GM10266 (cell line): ENCODE measurements at regions not wholly inside any gene's neighbourhood (a gene's known extent, or its start where the extent isn't known, plus 50 kb on each side); places are given as distances from the start of the nearest gene placed in this dataset.

Source experiments
- DNase-seq: peaks from one replicate; pipeline ENCODE4 v3.0.0; 2012; ENCODE audit errors: extremely low spot score
- CTCF ChIP-seq: IDR thresholded peaks from 2 replicates; pipeline ENCODE4 v1.5.1; 2012; ENCODE audit warnings: mild to moderate bottlenecking, low read depth; ENCODE audit not compliant: control insufficient read depth, insufficient read depth; ENCODE audit errors: missing control alignments

DNA sequence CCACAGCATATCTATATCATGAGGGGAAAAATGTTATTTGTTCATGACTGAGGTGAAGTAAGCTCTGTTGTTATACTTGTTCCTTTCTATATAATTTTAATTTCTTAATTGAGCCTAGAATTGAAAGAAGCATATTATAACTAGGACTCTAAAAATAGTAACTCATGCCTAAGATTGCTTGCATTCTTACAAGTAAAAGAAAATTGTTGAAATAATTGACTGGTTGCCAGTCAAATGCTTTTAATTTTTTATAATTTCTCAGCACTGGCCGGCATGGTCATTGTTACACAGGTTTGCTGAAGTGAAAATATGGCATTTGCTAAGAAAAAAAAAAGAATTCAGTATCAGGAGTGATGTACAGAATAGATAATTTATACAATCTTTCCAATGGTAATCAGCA is 104.8 kb downstream of the GASK1B start:
- no peak for TF ChIP-seq CTCF
- no peak for DNase-seq

DNA sequence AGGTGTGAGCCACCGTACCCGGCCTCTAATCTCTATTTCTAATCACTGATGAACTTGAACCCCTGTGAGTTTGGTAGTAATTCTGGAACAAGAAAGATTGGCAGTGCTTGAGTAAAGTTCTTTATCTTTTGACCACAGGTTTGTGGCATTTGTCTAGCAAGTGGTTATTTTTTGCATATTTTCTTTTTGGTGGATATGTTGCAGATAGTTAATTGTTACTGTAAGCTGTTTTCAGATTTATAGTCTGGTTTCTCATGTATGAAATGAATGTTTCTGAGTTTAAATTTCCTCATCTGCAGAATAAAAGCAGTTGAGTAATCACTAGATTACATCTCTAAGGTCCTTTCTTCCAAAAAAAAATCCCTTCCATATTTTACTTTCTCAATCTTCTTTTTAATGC is 105.2 kb downstream of the GASK1B start:
- no peak for DNase-seq
- no peak for TF ChIP-seq CTCF

- no peak for DNase-seq
- TF ChIP-seq CTCF = no peak
Measured at GRCh38 chr4:158065603-158066002, 107.2 kb downstream of the GASK1B start.

DNA sequence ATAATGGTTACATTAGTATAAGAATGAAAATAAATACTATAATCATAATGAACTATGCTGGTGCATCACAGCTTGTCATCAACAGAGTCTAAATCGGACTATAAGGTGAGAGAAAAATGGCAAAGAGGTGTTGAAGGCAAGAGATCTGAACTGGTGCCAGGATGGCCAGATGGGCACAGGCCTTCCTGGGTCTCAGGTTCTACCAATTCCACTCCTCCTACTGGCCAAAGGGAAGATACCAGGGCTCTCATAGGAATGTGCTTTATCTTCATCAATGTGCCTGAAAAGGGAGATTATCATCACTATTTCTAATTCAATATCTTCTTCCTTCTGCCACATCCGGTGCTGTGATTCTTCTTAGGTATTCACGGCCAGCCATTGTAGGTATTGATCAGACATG is 107.6 kb downstream of the GASK1B start:
- no peak for DNase-seq
- no peak for TF ChIP-seq CTCF

- no peak for DNase-seq
- TF ChIP-seq CTCF = no peak
Measured at GRCh38 chr4:158056689-158057245, 116.1 kb downstream of the GASK1B start.

- TF ChIP-seq CTCF = no peak
- DNase-seq = no peak
Measured at GRCh38 chr4:158055668-158056067, 117.2 kb downstream of the GASK1B start.

GRCh38 chr4:158053801-158054200 is 119.0 kb downstream of the GASK1B start:
- no peak for DNase-seq
- TF ChIP-seq CTCF = no peak
